ENCODE measurements at regions not wholly inside any gene's neighbourhood (a gene's known extent, or its start where the extent isn't known, plus 50 kb on each side); places are given as distances from the start of the nearest gene placed in this dataset.
"Not testable (repeated sequence)": the region's sequence is repeated elsewhere in the genome, so short reads cannot be mapped to it uniquely, and the experiment has no call there.

DNA sequence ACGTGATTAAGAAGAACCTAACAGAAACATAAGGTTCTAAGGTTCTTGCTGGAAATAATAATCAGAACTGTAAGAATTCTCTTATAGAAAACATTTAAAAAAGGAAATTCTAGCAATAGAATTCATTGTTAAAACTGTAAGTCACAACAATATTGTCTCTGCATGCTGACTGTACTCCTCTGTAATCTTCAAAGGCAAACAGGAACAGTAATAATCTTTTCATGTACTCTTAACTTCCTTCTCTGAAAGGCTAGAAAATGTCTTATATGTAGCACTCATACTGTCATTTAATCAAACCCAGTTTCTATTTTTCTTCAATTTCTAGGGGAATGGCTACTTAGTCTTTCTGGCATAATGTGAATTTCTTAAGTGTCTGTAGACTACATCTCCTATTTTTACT is 103.5 kb upstream of the AGAP9 start:
- not testable (repeated sequence) for DNase-seq (ENCODE audit: low read depth)

DNA sequence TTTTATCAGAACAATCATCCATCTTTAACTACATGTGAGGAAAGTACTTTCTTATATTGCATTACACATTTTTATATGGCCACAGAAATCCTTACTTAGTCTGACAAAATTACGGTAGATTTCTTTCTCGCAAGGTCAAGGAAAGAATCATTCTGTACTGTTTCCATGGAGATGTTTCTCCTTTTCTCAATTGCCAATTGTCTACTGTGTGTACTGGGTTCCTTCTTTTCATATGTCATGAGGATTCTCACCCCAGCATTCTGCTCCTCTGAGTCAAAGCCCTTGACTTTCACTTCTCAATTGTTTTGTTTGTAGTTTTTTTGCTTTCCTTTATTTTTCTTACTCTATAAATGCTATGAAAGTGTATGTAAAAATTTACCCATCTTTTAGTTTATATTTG is 99.3 kb upstream of the AGAP9 start:
- not testable (repeated sequence) for DNase-seq (ENCODE audit: low read depth)

DNA sequence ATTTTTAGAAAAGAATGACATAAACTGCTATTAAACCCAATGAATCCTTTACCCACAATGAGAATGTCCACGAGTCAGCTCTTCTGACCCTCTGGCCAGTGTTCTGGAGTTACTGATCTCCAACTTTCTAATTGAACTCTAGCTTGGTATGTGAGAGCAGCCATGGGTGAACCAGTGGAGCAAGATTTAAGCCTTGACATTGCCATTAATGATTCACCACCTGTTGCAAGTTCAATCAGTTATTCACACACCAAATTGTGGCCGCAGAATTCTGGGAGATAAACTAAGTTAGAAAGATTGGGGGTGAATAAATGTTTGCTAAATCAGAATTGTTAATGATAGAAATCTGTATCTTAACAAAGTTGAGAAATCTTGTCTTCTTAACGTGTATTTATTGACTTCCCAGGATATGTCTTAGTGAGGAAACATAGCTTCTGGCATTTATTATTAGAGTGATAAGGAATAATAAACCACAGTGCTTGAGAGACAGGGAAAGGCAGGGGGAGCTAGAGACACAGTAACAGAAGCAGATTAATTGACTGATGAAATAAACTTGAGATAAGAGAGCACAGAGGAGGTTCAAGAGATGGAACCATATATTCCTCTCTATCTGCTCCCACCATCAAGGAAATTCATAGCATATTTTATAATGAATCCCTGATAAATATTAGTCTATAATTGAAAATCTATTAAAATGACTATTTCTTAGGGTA is 96.0 kb upstream of the AGAP9 start:
- DNase-seq (ENCODE audit: low read depth), result not testable (repeated sequence)

DNA sequence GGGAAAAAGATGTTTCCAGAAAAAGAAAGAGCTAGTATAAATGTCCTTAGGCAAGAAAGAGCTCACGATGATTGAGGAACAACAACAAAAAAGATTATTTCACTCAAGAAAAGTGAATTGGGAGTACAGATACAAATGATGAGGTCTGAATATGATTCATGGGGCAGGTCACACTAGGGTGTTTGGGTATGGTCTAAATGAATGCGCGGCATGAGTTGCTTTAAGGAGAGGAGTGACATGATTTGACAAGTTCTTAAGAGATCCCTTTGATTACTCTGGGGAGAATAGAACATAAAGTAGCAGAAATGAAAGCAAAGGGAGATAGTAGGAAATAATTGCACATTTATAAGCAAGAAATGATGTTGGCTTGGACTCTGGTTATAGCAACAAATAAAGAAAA is 85.9 kb upstream of the AGAP9 start:
- not testable (repeated sequence) for DNase-seq (ENCODE audit: low read depth)

DNA sequence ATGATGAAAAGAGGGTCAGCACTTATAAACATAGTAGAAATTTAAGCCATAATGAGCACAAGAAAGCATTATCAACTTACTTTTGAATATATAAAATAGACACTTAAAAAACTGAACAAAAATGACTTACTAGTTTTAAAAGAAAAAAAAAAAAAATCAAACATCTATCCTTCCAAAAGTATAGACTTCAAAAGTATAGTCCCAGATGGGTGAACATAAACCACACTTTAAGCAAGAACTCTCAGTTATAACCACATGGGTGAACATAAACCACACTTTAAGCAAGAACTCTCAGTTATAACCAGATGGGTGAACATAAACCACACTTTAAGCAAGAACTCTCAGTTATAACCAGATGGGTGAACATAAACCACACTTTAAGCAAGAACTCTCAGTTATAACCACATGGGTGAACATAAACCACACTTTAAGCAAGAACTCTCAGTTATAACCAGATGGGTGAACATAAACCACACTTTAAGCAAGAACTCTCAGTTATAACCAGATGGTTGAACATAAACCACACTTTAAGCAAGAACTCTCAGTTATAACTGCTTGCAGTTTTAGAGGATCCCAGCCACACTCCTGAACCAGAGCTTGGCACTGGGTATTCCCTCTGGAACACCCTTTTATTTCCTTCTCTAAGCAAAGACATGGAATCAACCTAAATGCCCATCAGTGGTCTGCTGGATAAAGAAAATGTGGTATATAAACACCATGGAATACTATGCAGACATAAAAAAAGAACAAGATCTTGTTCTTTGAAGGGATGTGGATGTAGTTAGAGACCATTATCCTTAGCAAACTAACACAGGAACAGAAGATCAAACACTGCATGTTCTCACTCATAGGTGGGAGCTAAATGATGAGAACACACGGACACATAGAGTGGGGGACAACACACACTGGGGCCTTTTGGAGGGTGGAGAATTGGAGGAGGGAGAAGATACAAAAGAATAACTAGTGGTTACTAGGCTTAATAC is 82.6 kb upstream of the AGAP9 start:
- not testable (repeated sequence) for DNase-seq (ENCODE audit: low read depth)

DNA sequence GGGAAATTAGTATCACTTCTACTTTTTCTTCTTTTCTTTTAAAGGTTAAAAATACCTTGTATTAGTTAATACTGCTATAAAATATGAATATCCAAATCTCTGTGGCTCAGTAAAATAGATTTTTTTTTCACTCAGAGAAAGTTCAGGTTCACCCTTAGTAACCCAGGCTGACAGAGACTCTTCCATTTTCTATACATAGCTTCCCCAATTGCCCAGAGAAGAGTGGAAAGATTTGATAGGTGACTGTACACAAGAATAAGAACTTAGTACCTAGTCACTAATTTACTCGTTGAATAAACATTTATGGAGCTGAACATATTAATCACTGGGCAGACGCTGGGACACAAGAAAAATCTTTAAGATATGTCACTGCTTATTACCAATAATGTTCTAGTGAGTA is 77.2 kb upstream of the AGAP9 start:
- not testable (repeated sequence) for DNase-seq (ENCODE audit: low read depth)

DNA sequence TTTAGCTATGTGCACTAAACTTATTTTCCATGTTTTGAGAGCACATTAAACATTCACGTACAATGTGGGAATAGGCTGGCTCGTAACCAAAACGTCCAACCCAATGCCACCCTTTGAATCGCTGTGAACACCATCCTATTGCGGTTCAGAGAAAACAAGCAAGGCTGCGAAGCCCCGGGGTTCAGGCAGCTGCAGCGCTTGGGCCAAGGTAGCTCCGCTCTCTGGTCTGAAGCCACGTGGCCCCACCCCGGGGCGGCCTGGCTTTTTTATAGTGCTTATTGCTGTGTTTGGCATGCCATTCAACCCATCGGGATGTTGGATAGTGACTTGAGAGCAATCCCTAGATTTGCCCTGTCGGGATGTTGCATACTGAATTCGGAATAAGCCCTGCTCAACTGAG is 76.7 kb upstream of the AGAP9 start:
- not testable (repeated sequence) for DNase-seq (ENCODE audit: low read depth)

DNA sequence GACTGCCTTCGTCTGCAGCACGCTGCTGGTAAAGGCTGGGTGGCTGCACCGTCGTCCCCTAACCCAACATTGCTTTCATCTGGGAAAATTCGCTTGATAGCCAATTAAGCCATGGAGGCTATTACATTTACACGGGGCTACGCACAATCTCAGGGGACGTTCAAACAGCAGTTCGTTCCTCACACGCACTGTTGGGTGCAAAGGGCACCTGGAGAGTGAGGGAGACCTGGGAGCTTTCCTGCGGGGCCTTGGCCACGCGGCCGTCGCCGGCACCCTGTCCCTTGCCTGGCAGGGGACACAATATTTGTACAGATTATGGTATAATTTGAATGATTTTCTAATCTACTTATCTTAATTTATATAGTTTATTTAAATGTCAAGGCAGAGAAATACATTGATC is 76.2 kb upstream of the AGAP9 start:
- not testable (repeated sequence) for DNase-seq (ENCODE audit: low read depth)

DNA sequence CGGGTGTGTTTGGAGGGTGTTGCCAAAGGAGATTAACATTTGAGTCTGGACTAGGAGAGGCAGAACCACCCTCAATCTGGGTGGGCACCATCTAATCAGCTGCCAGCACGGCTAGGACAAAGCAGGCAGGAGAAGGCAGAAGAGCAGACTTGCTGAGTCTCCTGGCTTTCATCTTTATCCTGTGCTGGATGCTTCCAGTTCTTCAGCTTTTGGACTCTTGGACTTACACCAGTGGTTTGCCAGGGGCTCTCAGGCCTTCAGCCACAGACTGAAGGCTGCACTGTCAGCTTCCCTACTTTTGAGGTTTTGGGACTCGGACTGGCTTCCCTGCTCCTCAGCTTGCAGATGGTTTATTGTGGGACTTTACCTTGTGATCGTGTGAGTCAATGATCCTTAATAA is 70.4 kb upstream of the AGAP9 start:
- not testable (repeated sequence) for DNase-seq (ENCODE audit: low read depth)

DNA sequence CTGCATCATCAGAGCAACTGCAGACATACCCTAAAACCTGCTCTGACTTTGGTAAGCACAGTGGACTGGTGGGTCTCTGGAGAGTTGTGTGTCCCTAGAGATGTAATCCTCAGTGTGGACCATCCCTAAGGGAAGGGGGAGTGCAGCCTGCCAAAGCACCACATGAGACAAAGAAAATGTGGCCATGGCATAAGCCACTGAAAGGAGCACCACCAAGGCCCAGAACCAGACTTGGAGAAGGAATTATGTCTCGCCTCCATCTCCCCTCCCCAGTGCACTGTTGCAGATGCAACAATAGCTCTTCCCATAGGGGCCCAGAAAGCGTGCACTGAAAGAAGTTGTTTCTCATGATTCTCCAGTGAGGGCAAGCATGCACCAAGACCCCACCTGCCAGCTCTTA is 69.7 kb upstream of the AGAP9 start:
- not testable (repeated sequence) for DNase-seq (ENCODE audit: low read depth)

DNA sequence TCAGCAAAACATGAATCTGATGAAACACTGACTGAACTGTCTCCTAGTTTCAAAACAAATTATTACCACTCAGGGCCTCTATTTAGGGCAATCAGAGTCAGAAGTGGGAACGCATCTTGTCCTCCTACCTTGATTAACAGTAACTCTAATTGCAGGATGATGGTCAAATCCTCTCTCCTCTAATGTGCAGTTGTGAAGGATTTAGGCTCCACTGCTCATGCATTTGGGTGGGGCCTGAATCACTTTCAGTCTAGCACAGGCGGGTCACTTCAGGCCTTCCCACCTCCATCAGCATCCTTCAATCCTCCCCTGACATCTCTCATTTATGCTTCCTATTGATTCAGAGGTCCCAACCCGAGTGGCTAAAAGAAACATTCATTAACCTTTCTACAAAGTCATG is 67.5 kb upstream of the AGAP9 start:
- DNase-seq (ENCODE audit: low read depth), result not testable (repeated sequence)

DNA sequence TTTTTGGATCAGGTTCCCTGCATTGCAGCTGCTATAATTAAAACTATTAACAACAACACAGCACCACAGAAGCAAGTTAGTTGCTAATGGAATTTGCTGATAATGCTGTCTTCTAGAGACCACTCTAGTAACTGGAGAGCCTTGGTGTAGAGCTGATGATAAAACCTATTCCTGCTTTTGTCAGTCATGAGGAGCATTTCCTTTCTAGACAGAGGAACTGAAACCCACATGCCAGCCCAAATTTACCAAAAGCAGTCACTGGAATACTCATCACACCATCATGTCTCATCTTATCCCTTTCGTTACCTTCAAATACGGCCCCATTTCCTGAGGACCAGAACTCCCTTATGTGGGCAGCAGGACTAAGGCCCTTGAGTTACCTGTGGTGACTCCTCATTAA is 67.1 kb upstream of the AGAP9 start:
- DNase-seq (ENCODE audit: low read depth), result not testable (repeated sequence)

DNA sequence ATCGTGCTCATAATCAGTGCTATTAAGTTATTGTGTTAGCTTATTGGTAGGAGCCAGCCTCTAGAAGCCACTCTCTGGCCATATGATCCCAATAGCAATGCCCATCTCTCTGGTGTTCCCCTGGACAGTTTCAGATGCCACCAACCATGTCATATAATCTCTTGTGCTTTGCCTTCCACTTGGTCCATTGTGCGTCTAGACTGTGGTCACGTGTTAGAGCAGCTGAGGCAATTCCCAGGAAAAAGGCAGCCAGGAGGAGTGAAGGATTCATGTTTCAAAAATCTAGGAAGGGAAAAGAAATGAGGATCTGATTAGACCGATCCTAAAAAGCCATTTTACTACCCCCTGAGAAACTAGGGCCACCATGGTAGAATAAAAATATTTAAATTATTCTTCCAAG is 58.6 kb upstream of the AGAP9 start:
- DNase-seq (ENCODE audit: low read depth), result not testable (repeated sequence)

DNA sequence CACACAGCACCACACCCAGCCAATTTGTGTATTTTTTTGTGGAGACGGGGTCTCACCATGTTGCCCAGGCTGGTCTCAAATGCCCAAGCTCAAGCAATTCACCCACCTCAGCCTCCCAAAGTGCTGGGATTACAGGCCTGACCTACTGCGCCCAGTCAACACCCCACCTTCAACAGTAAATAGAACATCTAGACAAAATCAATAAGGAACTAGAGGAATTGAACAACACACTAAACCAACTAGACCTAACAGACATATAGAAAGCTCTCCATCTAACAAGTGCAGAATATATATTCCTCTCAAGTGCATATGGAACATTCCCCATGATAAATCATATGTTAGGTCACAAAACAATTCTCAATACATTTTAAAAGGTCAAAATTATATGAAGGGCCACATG is 56.6 kb upstream of the AGAP9 start:
- not testable (repeated sequence) for DNase-seq (ENCODE audit: low read depth)

DNA sequence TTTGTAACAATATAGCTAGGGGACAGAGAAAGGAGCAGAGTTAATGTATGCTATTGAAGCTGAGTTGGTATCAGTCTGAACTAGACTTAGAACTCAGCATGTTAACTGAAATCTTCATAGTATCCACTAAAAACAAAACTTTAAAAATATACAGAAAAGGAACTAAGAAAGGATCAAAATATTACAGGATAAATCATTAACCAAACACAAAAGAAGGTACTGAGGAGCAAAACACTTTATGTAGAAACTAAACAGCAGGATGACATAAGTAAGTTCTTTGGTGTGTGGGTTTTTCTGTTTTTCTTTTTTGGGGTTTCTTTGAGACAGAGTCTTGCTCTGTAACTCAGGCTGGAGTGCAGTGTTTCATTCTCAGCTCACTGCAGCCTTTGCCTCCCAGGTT is 55.1 kb upstream of the AGAP9 start:
- DNase-seq (ENCODE audit: low read depth), result not testable (repeated sequence)

Data from activated T-cell treated with anti-CD3 and anti-CD28 coated beads for 1 hour (primary cell).